ENCODE measurements at regions not wholly inside any gene's neighbourhood (a gene's known extent, or its start where the extent isn't known, plus 50 kb on each side); places are given as distances from the start of the nearest gene placed in this dataset.

- no peak for DNase-seq
Measured at GRCh38 chr2:5959836-5960820, 267.9 kb downstream of the SOX11 start.

GRCh38 chr2:5967506-5967905 is 275.3 kb downstream of the SOX11 start:
- DNase-seq: no peak

GRCh38 chr2:5969303-5969702 is 277.1 kb downstream of the SOX11 start:
- DNase-seq: no peak

GRCh38 chr2:5970347-5970746 is 278.2 kb downstream of the SOX11 start:
- no peak for DNase-seq

GRCh38 chr2:5974477-5974876 is 282.3 kb downstream of the SOX11 start:
- no peak for DNase-seq

GRCh38 chr2:5975401-5975800 is 283.2 kb downstream of the SOX11 start:
- DNase-seq: no peak

GRCh38 chr2:5976531-5977065 is 284.4 kb downstream of the SOX11 start:
- no peak for DNase-seq

- no peak for DNase-seq
Measured at GRCh38 chr2:5977477-5977876, 285.3 kb downstream of the SOX11 start.

GRCh38 chr2:5978131-5978751 is 286.1 kb downstream of the SOX11 start:
- DNase-seq: no peak

- no peak for DNase-seq
Measured at GRCh38 chr2:5980450-5981190, 288.4 kb downstream of the SOX11 start.

- DNase-seq: no peak
Measured at GRCh38 chr2:5982193-5982902, 290.2 kb downstream of the SOX11 start.

- no peak for DNase-seq
Measured at GRCh38 chr2:5982903-5983265, 290.7 kb downstream of the SOX11 start.

GRCh38 chr2:5983511-5984272 is 291.5 kb downstream of the SOX11 start:
- no peak for DNase-seq

- no peak for DNase-seq
Measured at GRCh38 chr2:5984273-5984655, 292.1 kb downstream of the SOX11 start.

- no peak for DNase-seq
Measured at GRCh38 chr2:5984946-5985345, 292.8 kb downstream of the SOX11 start.

GRCh38 chr2:5985536-5986385 is 293.6 kb downstream of the SOX11 start:
- DNase-seq: no peak

GRCh38 chr2:5986801-5987787 is 294.9 kb downstream of the SOX11 start:
- no peak for DNase-seq

GRCh38 chr2:5988120-5988519 is 295.9 kb downstream of the SOX11 start:
- no peak for DNase-seq

- DNase-seq: no peak
Measured at GRCh38 chr2:5990086-5990485, 297.9 kb downstream of the SOX11 start.
